ENCODE measurements at regions not wholly inside any gene's neighbourhood (a gene's known extent, or its start where the extent isn't known, plus 50 kb on each side); places are given as distances from the start of the nearest gene placed in this dataset.

DNA sequence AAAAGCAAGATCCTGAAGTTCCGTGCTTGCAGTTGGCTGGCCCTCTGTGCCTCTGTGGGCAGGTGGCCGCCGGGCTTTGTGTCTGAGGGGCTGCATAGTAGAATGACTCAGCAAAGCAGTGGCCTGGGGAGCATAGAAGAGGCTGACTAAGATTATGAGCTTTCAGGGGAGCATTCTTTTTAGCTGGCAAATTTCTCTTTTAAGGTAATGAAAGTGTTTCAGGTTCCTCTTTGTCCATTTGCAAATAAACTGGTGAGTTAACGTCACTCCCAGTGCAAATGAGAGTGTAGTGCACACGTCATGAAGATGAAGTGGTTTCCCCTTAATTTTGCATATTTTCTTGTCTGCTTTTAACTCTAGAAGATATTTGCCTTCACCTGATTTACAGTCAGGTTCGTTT is 98.6 kb downstream of the BCL2L11 start:
- no peak for DNase-seq (ENCODE audit: low read depth in 1 of 2, low spot score in 1 of 2)

DNA sequence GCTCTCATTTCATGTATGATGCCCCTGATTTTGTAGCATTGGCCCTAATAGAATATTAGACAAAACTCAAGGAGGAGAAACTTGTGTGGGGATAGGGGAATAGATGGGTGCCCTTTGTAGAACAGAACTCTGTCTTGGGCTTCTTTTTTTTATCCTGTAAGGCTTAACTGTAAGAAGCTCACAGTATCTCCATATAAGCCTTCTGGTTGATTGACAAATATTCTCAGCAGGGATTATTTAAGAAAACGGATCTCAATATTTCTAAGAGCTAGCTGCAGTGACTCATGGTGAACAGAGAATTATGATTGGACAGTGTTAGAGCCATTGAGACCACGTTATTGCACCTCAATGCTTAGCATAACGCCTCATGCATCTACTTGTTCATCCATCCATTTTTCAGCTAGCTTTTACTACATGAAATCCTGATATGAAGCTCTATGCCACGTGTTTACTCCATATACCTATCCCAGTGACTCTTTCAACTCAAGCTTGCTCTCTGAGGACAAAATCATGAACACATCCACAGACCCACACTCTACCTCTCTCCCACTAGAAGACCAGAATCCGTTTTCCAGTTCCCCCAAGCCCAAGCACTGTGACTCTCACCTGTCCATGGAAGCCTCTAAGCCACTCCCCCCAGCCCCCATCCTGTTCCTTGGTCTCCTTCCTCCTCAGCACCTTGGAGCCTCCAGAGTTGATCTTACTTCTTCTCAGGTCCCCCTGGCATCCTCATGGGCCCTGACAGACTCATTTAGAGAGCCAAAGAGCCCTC is 99.2 kb downstream of the BCL2L11 start:
- no peak for DNase-seq (ENCODE audit: low read depth in 1 of 2, low spot score in 1 of 2)

DNA sequence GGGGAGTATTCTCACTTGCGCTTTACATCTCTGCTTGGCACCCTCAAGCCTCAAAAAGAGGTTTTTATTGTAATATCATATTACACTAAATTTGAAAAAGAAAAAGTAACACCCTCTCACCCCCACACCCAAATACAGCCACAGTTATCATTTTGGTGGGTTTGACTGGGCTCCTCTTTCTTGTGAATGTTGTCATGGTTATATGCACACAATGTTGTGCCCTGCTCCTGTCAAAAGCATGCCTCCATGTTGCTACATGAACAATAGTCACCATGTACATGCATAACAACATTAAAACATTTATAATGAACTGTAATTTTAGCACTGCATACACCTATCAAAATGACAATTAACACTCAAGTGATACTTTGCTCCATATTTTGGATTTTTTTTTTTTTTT is 100.2 kb downstream of the BCL2L11 start:
- no peak for DNase-seq (ENCODE audit: low read depth in 1 of 2, low spot score in 1 of 2)

DNA sequence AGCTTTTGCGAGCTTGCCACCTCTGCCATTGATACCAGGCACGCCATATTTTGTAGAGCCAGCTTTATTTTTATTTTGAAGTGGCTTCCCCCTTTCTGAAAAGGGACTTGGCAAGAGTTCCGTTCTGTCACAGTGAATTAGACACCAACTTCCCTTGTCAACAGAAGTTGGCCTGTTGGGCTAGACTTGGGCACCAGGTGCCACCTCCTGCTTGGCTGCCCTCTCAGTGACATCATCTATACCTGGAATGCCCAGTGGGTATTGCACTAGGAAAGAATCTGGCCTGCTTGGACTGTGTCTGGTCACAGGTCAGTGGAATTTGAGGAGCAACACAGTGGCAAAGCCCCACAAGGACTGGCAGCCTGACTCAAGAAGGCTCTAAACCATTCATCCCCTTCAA is 101.0 kb downstream of the BCL2L11 start:
- DNase-seq (ENCODE audit: low read depth in 1 of 2, low spot score in 1 of 2): no peak

DNA sequence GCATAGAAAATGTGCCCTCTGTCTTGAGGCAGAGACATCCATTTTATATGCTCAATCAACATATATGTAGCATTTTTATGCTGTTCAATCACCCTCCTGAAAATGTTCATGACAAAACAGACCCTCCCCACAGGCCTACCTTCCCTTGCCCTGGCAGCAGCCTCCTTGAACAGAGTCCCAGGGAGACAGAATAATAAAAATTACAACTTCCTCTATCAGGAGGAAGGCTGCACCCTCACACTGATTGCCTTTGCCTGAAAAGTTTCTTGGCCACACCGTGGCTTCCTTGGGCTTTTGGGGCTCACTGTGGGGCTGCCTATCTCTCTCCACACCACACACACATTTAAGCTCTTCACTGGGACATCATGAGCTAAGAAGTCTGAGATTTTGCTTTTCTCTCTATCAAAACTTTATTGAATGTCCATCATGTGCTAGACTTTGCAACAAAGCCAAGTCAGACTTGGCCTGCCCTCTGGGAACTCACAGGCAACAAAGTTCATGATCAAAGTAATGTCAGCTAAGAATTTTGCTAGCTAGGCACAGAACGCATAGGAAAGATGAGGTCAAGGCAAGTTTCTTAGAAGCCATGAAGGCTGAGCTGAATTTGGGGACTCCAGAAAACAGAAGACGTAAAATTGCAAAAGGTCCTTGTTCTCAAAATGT is 101.6 kb downstream of the BCL2L11 start:
- DNase-seq (ENCODE audit: low read depth in 1 of 2, low spot score in 1 of 2): no peak

DNA sequence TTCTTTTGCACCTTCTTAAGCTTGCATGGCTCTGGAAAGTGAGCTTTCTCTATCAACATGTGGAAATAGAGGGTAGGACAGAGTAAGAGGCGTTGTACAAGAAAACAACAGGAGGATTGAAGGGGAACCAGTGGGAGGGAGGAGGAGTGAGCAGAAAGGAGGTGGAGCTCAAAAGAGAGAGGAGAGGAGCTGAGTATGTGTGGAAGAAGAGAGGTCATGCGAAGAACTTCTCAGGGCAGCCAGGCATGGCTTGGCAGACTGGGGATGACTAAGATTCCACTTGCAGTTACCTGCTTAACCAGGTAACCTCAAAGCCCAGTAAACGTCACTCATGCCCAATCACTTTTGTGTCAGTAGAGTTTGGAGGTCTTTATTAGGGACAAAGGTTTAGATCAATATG is 105.1 kb downstream of the BCL2L11 start:
- no peak for DNase-seq (ENCODE audit: low read depth in 1 of 2, low spot score in 1 of 2)

DNA sequence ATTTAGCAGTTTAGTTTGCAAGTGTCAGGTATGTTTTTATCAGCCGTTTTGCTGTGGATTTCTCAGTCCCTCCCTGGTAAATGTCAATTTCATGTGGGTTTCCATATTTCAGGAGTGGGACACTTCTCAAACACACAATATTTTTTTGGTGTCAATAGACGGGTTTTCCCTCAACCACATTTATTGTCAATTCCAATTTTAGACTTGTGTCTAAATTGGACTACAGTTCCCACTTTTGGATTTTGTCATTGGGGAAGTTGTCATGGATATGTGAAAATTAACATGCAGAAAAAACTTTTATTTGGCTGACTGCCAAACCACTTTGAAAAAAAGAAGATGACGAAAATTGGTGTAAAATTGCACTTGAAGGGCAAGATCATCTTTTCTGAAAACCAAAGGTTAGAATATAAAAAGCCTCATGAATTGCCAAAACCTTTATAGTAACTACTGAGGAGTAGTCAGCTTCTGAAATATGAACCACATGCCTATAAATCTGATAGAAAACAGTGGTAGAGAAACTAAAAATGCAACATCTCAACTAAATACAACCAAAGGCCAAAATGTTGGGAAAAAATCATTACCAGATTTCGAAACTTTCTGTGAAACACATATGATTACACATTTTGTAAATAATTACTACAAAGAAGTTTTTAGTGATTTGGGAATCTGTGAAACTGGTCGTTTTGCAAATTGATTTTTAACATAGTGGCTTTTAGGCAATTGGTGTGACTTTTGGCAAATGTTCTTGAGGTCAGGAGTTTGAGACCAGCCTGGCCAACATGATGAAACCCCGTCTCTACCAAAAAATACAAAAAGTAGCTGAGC is 106.4 kb downstream of the BCL2L11 start:
- DNase-seq (ENCODE audit: low read depth in 1 of 2, low spot score in 1 of 2): no peak

DNA sequence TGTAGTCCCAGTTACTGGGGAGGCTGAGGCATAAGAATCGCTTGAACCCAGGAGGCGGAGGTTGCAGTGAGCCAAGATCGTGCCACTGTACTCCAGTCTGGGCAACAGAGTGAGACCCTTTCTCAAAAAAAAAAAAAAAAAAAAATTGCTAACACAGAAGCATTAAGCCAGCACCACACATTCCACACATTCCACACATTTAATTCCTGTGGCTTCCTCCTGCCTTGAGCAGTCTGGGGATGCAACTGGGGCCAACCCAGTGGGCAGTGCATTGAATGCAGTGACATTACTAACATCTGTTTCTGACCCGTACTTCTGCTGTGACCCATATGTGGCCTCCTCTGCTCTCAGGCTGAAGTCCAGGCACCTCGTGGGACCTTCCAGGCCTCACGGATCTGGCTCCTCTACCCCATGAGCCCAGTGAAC is 107.0 kb downstream of the BCL2L11 start:
- no peak for DNase-seq (ENCODE audit: low read depth in 1 of 2, low spot score in 1 of 2)

DNA sequence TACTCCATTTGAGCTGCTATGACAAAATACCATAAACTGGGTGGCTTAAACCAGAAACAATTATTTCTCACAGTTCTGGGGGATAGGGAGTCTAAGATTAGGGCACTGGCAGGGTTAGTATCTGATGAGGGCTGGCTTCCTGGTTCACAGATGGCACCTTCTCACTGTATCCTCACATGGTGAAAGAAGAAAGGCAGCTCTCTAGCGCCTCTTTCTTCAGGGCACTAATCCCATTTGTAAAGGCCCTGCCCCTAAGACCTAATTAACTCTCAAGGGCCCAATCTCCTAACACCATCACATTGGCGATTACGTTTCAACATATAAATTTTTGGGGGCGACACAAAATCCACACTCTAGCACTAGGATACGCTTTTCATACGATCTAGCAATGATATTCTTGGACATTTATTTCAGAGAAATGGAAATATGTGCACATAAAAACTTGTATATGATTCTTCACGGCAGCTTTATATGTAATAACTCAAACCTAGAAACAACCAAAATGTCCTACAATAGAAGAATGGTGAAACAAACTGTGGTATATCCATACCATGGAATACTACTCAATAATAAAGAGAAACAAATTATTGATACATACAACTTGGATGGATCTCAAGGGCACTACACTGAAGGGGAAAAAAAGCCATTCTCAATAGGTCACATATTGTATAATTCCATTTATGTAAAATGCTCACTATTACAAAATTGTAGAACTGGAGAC is 111.0 kb downstream of the BCL2L11 start:
- no peak for DNase-seq (ENCODE audit: low read depth in 1 of 2, low spot score in 1 of 2)

DNA sequence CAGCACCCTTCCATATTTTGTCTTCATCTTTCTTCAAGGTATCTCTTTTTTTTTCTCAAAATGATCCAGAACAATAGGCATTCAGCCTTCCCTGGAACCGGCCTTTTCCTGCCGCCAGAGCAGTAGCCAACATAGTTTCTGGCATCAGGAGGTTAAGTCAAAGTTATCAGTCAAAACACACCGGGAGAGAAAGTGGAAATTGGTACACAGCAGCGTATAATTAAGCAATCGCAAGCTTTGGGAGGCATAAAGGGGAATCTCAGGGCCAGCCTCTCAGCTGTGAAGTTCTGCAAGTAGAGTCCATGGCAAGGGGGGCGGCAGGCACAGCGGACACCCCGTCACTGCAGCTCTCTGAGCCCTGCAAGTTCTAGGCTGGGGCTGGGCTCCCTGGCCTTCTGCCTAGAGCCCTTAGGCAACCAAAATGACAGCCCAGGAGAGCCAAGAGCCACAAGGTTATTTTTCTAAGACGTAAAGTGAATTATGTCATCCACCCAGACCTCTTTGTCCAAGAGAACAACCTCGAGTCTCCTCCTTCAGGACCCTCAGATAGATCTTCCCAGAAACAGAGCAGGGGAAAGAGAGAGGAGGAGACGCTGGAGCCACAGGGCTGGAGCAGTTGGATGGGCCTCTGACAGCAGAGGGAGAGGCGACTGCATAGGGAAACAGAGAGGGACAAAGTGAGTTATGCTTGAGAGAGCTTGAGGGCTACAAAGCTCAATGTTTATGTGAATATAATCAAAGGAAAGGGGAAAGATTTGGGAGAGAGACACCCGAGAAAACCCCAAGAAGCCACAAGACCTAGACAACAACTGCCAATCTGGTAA is 114.7 kb downstream of the BCL2L11 start:
- no peak for DNase-seq (ENCODE audit: low read depth in 1 of 2, low spot score in 1 of 2)

DNA sequence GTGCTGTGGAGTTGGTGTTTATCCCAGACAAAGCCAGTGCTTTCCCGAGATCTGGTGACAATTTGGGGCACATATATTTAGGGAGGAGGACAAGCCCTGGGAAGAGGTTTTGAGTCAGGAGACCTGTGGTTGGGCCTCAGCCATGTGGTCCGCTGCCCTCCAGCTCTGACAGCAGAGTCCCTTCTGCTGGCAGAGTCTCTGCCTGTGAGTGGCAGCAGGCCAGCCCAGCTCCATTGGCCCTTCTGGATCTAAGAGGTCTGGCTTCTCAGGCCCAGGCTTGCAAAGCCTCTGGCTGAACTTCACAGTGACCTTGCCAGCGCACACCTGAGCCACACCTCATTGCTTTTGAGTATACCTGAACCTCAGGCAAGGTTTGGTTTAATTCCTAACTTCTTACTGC is 115.3 kb downstream of the BCL2L11 start:
- DNase-seq (ENCODE audit: low read depth in 1 of 2, low spot score in 1 of 2): no peak

DNA sequence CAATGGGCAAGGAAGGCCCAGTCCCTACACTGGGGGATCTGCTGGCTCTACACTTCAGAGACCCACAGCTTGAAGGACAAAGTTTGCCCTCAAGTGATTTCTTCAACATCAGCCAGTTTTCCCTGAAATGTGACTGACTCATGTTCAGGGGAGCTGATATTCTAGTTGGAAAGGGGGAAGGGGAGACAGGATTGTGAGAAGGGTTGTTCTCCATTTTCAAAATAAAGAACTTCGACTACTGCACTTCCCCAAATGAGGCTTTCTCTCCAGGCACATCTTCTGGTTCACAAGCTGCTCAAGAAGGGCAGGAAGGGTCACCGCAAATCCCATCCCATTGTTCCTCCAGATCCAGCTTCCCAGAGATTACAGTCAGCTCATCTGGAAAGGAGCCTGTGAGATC is 117.6 kb downstream of the BCL2L11 start:
- no peak for DNase-seq (ENCODE audit: low read depth in 1 of 2, low spot score in 1 of 2)

DNA sequence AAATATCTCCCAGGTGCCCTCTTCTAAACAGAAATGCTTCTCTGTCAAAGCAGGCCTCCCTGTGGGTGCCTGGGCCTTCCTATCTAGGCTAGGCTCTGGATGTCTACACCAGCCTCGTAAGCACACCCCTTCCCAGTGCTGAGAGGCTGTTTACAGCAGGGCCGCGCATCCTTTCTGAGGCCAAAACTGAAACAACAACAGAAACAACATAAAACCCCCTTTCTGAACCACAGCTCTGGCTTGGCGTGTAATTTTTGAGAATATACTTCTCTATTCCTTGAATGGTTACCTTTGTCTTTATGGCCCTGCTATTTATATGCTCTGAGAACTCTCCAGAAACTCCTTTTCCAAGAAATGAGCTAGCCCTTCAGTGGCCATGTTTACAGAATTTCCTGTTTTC is 118.4 kb downstream of the BCL2L11 start:
- no peak for DNase-seq (ENCODE audit: low read depth in 1 of 2, low spot score in 1 of 2)

DNA sequence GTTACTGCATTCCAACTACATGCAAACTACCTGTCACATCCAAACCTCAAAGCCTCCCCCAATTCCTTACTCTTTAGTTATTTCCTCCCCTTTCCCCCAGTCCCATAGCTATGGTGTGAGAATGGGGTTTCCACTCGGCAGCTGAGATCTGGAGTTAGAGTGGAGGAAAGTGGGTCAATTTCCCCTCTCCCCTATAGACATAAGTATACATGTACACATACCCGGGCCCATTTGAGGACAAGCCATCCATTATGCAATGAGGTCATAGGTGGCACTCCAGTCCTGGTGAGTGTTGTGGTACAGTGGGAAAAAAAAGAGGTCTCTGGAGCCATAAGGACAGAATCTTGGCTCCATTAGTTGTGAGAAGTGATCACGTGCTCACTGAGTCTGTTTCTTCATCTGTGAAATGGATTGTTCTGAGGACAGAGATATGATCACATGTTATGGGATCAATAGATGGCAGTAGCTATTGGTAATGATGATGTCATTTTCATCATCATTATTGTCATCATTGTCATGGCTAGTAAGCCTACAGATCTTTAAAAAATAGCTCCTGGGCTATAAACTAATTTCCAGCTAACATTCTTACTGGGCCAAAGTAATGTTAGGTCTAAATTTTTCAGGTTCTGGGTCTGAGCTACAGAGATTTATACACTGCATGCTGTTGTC is 119.0 kb downstream of the BCL2L11 start:
- DNase-seq (ENCODE audit: low read depth in 1 of 2, low spot score in 1 of 2): no peak

DNA sequence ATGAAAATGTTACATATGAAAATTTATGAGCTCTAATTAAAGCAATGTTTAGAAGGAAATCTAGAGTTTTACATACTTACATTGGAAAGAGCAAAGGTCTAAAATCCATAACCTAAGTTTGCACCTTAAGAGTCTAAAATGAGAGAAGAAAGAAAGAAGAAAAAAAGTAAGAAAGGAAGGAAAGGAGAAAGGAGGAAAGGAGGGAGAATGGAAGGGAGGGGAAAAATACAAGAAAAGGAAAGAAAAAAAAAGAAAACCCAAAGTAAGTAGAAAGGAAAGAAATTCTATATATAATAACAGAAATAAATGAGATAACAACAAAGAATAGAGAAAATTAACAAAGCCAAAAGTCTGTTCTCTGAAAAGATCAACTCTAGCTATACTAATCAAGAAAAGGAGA is 122.6 kb downstream of the BCL2L11 start:
- DNase-seq (ENCODE audit: low read depth in 1 of 2, low spot score in 1 of 2): no peak

DNA sequence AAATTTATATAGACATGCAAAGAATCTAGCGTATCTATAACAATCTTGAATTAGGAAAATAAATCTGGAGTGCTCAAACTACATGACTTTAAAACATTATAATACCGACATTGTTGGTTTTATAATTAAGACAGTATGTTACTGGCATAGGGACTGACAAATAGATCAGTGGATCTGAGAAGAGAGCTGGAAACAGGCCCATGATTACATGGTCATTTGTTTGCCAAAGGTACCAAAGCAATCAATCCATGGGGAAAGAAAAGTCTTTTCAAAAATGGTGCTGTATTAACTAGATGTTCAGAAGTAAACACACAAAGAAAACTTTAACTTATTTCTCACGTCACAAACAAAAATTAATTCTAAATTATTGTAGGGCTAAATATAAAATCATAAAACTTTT is 124.2 kb downstream of the BCL2L11 start:
- DNase-seq (ENCODE audit: low read depth in 1 of 2, low spot score in 1 of 2): no peak

DNA sequence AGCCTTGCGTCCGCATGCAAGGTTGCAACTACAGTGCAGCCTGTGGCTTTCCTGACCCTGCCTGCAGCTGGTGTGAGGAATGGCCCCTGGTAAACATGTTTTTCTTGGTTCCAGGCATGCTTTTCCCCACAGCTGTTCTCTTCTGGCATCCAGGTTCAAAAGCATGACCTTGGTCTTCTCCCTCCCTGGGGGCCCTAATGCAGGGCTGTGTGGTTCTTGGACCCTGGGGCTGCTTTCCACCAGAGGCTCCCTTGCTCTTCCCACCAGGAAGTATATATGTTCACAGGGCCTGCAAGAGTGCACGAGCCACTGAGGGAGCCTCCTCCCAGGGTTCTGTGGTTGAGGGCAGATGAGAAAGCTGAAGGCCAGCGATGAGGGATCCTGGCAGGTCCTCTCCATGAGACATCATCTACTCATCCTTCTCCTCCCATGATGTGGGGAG is 125.9 kb downstream of the BCL2L11 start:
- DNase-seq (ENCODE audit: low read depth in 1 of 2, low spot score in 1 of 2): no peak

DNA sequence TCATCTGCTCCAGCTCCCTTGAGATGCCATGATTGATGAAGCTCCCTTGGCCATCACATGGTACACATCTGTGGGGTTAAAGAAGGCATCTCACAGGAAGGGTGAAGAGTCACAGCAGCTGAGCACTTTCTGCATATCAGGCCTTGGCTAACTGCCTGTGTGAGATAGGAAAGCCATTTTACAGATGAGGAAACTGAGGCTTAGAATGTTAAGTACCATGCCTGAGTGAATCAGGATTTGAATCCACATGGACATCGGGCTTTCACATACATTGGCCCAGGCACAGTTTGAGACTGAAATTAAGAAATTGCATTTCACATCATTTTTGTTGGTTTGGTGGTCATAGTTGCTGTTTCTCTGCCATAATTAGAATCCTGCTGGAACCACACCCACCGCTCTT is 126.8 kb downstream of the BCL2L11 start:
- DNase-seq (ENCODE audit: low read depth in 1 of 2, low spot score in 1 of 2): no peak

DNA sequence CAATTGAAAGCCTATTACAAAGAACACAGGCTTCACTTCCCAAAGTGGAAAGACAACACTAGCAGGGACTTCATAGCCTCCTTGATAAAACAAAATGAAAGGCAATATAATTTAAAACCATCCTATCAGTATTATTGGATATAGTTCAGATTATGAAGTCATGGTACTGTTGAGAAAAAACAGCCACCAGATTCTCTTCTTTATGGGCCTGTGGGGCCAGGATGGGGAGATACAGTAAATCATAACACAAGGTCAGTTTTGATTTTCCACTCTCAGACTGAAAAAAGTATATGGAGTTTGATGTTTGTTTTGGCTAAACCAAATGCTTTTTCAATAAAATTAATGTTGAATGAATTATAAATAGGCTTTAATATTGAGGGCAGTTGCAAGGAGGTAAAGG is 129.1 kb downstream of the BCL2L11 start:
- DNase-seq (ENCODE audit: low read depth in 1 of 2, low spot score in 1 of 2): no peak

DNA sequence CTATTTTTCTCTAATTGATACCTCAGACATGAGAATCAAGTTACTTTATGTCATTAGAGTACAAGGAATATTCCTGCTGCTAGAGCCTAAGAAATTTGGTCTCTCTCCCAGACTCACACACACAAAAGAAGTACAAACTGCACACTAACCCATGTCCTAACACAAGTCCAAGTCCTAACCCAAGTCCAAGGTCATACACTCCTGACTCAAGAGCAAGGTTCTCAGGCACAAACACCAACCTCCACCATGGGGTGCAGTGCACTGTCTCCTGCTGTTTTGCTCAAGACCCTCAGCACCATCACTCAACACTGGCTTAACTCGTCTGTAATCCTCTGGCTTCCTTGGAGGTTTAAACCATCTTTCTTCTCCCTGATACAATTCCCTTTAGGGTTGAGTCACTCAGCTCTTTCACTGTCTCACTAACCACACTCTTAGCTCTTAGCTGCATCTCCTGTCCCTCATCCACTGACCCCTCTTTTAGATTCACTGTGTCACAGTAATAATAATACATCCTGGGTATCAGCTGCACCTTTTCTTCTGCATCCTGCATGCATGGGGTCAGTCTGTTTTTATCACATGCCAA is 129.8 kb downstream of the BCL2L11 start:
- DNase-seq (ENCODE audit: low read depth in 1 of 2, low spot score in 1 of 2): no peak

Data from activated T-helper 1 cell treated with anti-CD3 and anti-CD28 coated beads, Interleukin-2, amount 50 U/mL, for 16 hours (primary cell).